Thymus (tissue), 11 donors: ENCODE measurements at regions not wholly inside any gene's neighbourhood (a gene's known extent, or its start where the extent isn't known, plus 50 kb on each side); places are given as distances from the start of the nearest gene placed in this dataset.

Experiments used
- DNase-seq, 9 donors: peaks; one replicate each; pipeline ENCODE4 v3.0.0-alpha.2; 2013; ENCODE audit warnings: low spot score in 9 of 9, low read depth in 6 of 9, missing footprints in 1 of 9
- H3K27ac ChIP-seq, 2 donors: one replicate each; pipeline ENCODE4 v1.5.1; 2013; ENCODE audit warnings: control low read depth in 1 of 2, low read depth in 1 of 2, low read length in 1 of 2, mild to moderate bottlenecking in 1 of 2, moderate library complexity in 1 of 2
- H3K27me3 ChIP-seq, 2 donors: one replicate each; pipeline ENCODE4 v1.5.1; 2013; ENCODE audit warnings: low read length in 1 of 2; ENCODE audit not compliant: control insufficient read depth in 2 of 2, insufficient read depth in 1 of 2
- H3K36me3 ChIP-seq, 2 donors: one replicate each; pipeline ENCODE4 v1.5.1; 2013; ENCODE audit warnings: low read length in 1 of 2, mild to moderate bottlenecking in 1 of 2, moderate library complexity in 1 of 2; ENCODE audit not compliant: control insufficient read depth in 2 of 2, insufficient read depth in 2 of 2
- H3K4me1 ChIP-seq, 2 donors: one replicate each; pipeline ENCODE4 v1.5.1; 2013; ENCODE audit warnings: low read length in 2 of 2; ENCODE audit not compliant: control insufficient read depth in 2 of 2, insufficient read depth in 2 of 2
- H3K4me3 ChIP-seq, 2 donors: one replicate each; pipeline ENCODE4 v1.5.1; 2013; ENCODE audit warnings: low read length in 2 of 2, control low read depth in 1 of 2, mild to moderate bottlenecking in 1 of 2
- H3K9me3 ChIP-seq, 2 donors: one replicate each; pipeline ENCODE4 v1.5.1; 2013; ENCODE audit warnings: low read length in 1 of 2, mild to moderate bottlenecking in 1 of 2; ENCODE audit not compliant: control insufficient read depth in 2 of 2, insufficient read depth in 1 of 2
- WGBS: extraction: QIAGEN DNeasy Blood & Tissue Kit; methylation state at CpG from one replicate; pipeline ENCODE4 v1.1.7; 2013; 5-methylcytosine and 5-hydroxymethylcytosine counted together
- donor health status: healthy.

DNA sequence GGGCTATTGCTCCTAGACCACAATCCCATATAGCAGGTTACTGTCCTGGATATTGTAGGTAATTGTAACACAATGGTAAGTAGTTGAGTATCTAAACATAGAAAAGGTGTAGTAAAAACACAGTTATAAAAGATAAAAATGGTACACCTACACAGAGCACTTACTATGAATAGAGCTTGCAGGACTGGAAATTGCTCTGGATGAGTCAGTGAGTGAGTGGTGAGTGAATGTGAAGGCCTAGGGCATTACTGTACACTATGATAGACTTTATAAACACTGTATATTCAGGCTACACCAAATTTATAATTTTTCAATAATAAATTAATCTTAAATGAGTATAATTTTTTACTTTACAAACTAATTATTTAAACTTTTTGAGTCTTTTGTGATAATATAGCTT lies 425.7 kb downstream of the PABPC4L start:
- Histone ChIP-seq H3K9me3 (peaks cover 0 to 7% of the 10 kb centered on the region in 2 donors), H3K4me1 (no peaks in the 10 kb centered on the region), H3K4me3 (no peak overlapping the region), H3K36me3 (no peaks in the 10 kb centered on the region), H3K27me3 (no peaks in the 10 kb centered on the region), H3K27ac (no peak overlapping the region)
- no peak for DNase-seq

- 95% methylated on average over 1 of the region's 1 CpG for WGBS
These were observed 426.1 kb downstream of the PABPC4L start for GRCh38 chr4:133775469-133775868.

GRCh38 chr4:133759428-133759827 lies 442.2 kb downstream of the PABPC4L start:
- 88% methylated on average over 7 of the region's 7 CpGs for WGBS

More at GRCh38 chr4:133775469-133775868, 426.1 kb downstream of the PABPC4L start:
- H3K36me3 ChIP-seq = no peaks in the 10 kb centered on the region
- no peaks in the 10 kb centered on the region for H3K4me1 ChIP-seq
- H3K4me3 ChIP-seq = no peak overlapping the region
- H3K27ac ChIP-seq = no peak overlapping the region
- peaks cover 0 to 7% of the 10 kb centered on the region in 2 donors for H3K9me3 ChIP-seq
- H3K27me3 ChIP-seq = no peaks in the 10 kb centered on the region
- DNase-seq = no peak

DNA sequence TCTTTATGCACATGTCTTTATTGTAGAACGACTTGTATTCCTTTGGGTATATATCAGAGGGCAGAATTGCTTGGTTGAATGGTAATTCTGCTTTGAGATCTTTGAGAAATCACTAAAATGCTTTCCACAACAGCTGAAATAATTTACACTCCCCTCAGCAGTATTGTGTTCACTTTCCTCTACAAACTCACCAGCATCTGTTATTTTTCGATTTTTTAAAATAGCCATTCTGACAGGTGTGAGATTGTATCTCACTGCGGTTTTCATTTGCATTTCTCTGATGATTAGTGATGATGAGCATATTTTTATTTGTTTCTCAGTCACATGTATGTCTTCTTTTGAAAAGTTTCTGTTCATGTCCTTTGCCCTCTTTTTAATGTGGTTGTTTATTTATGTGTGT lies 459.8 kb downstream of the PABPC4L start:
- H3K4me1 ChIP-seq = no peaks in the 10 kb centered on the region
- H3K4me3 ChIP-seq = no peak overlapping the region
- H3K27ac ChIP-seq = no peak overlapping the region
- WGBS = 88% methylated on average over 3 of the region's 3 CpGs
- H3K27me3 ChIP-seq = no peaks in the 10 kb centered on the region
- no peaks in the 10 kb centered on the region for H3K36me3 ChIP-seq
- no peak for DNase-seq
- H3K9me3 ChIP-seq = no peaks in the 10 kb centered on the region

More at GRCh38 chr4:133759428-133759827, 442.2 kb downstream of the PABPC4L start:
- no peaks in the 10 kb centered on the region for H3K9me3 ChIP-seq
- H3K4me3 ChIP-seq = no peak overlapping the region
- no peak overlapping the region for H3K27ac ChIP-seq
- no peaks in the 10 kb centered on the region for H3K36me3 ChIP-seq
- DNase-seq = no peak
- H3K4me1 ChIP-seq = no peaks in the 10 kb centered on the region
- no peaks in the 10 kb centered on the region for H3K27me3 ChIP-seq

DNA sequence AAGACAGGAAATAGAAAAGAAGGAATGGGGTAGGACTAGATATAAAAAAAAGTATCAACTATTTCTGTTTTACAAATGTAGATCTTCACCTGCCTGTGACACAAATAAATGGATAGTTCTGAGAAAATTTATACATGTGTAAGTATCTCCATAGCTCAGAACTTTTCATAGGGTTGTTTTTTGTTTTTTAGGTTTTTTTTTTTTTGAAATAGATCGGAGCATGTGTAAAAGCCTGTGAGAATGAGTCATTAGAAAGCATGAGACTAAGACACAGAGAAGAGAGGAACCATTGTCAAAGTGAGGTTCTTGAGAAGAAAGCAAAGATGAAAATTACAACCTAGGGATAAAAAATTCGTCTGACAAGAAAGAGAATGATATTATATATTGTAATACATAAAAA lies 481.6 kb downstream of the PABPC4L start:
- Histone ChIP-seq H3K4me1 (no peaks in the 10 kb centered on the region), H3K27ac (no peak overlapping the region), H3K4me3 (no peak overlapping the region), H3K36me3 (no peaks in the 10 kb centered on the region), H3K9me3 (no peaks in the 10 kb centered on the region), H3K27me3 (no peaks in the 10 kb centered on the region)
- DNase-seq = no peak
- WGBS = 74% methylated on average over 2 of the region's 2 CpGs

GRCh38 chr4:133719098-133719497 lies 482.5 kb downstream of the PABPC4L start:
- Histone ChIP-seq H3K27me3 (no peaks in the 10 kb centered on the region), H3K27ac (no peak overlapping the region), H3K9me3 (no peaks in the 10 kb centered on the region), H3K36me3 (no peaks in the 10 kb centered on the region), H3K4me1 (no peaks in the 10 kb centered on the region), H3K4me3 (no peak overlapping the region)
- no peak for DNase-seq

- no peaks in the 10 kb centered on the region for H3K27me3 ChIP-seq
- H3K36me3 ChIP-seq = no peaks in the 10 kb centered on the region
- no peak overlapping the region for H3K4me3 ChIP-seq
- no peaks in the 10 kb centered on the region for H3K9me3 ChIP-seq
- no peak for DNase-seq
- H3K4me1 ChIP-seq = no peaks in the 10 kb centered on the region
- H3K27ac ChIP-seq = no peak overlapping the region
These were observed 487.4 kb downstream of the PABPC4L start for GRCh38 chr4:133714211-133714610.

GRCh38 chr4:133713340-133713739 lies 488.2 kb downstream of the PABPC4L start:
- 85% methylated on average over 3 of the region's 3 CpGs for WGBS
- no peaks in the 10 kb centered on the region for H3K4me1 ChIP-seq

GRCh38 chr4:133711817-133712216 lies 489.8 kb downstream of the PABPC4L start:
- no peak overlapping the region for H3K4me3 ChIP-seq
- no peaks in the 10 kb centered on the region for H3K9me3 ChIP-seq
- no peaks in the 10 kb centered on the region for H3K36me3 ChIP-seq
- no peak overlapping the region for H3K27ac ChIP-seq
- H3K27me3 ChIP-seq = no peaks in the 10 kb centered on the region
- H3K4me1 ChIP-seq = no peaks in the 10 kb centered on the region
- DNase-seq = no peak
- WGBS = 91% methylated on average over 6 of the region's 6 CpGs

More at GRCh38 chr4:133713340-133713739, 488.2 kb downstream of the PABPC4L start:
- no peaks in the 10 kb centered on the region for H3K36me3 ChIP-seq
- H3K4me3 ChIP-seq = no peak overlapping the region
- no peak overlapping the region for H3K27ac ChIP-seq
- no peaks in the 10 kb centered on the region for H3K9me3 ChIP-seq
- H3K27me3 ChIP-seq = no peaks in the 10 kb centered on the region
- DNase-seq = no peak

GRCh38 chr4:133694416-133694815 lies 507.2 kb downstream of the PABPC4L start:
- Histone ChIP-seq H3K4me3 (no peak overlapping the region), H3K27me3 (no peaks in the 10 kb centered on the region)
- WGBS = 78% methylated on average over 2 of the region's 2 CpGs

More at GRCh38 chr4:133694416-133694815, 507.2 kb downstream of the PABPC4L start:
- H3K27ac ChIP-seq = no peak overlapping the region
- no peaks in the 10 kb centered on the region for H3K4me1 ChIP-seq
- no peaks in the 10 kb centered on the region for H3K36me3 ChIP-seq
- H3K9me3 ChIP-seq = no peaks in the 10 kb centered on the region
- no peak for DNase-seq
